ENCODE measurements at regions not wholly inside any gene's neighbourhood (a gene's known extent, or its start where the extent isn't known, plus 50 kb on each side); places are given as distances from the start of the nearest gene placed in this dataset.

- TF ChIP-seq POLR2A (IDR thresholded peaks at IDR 0.05) = no peak
- TF ChIP-seq CTCF (IDR thresholded peaks at IDR 0.05) = no peak
Observed at GRCh38 chr13:31057403-31058033, 104.2 kb downstream of the HSPH1 start.
